ENCODE measurements at regions not wholly inside any gene's neighbourhood (a gene's known extent, or its start where the extent isn't known, plus 50 kb on each side); places are given as distances from the start of the nearest gene placed in this dataset.

GRCh38 chr18:11246495-11247300 is 97.3 kb upstream of the PIEZO2 start:
- TF ChIP-seq, protein P1, sequence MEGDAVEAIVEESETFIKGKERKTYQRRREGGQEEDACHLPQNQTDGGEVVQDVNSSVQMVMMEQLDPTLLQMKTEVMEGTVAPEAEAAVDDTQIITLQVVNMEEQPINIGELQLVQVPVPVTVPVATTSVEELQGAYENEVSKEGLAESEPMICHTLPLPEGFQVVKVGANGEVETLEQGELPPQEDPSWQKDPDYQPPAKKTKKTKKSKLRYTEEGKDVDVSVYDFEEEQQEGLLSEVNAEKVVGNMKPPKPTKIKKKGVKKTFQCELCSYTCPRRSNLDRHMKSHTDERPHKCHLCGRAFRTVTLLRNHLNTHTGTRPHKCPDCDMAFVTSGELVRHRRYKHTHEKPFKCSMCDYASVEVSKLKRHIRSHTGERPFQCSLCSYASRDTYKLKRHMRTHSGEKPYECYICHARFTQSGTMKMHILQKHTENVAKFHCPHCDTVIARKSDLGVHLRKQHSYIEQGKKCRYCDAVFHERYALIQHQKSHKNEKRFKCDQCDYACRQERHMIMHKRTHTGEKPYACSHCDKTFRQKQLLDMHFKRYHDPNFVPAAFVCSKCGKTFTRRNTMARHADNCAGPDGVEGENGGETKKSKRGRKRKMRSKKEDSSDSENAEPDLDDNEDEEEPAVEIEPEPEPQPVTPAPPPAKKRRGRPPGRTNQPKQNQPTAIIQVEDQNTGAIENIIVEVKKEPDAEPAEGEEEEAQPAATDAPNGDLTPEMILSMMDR (IDR thresholded peaks at IDR 0.05): no peak
- no peak for TF ChIP-seq POLR2A (IDR thresholded peaks at IDR 0.05)

Measured in ovary (tissue), 3 donors.